ENCODE measurements at regions not wholly inside any gene's neighbourhood (a gene's known extent, or its start where the extent isn't known, plus 50 kb on each side); places are given as distances from the start of the nearest gene placed in this dataset.

- Histone ChIP-seq H3K27ac (no peak overlapping the region), H3K4me1 (peaks cover 0 to 22% (median 0%) of the 10 kb centered on the region in 3 donors), H3K27me3 (no peaks in the 10 kb centered on the region), H3K36me3 (no peaks in the 10 kb centered on the region), H3K9me3 (no peaks in the 10 kb centered on the region), H3K4me3 (no peak overlapping the region)
- no peak for TF ChIP-seq CTCF (IDR thresholded peaks at IDR 0.05)
- TF ChIP-seq EP300 (IDR thresholded peaks at IDR 0.05): no peak
- TF ChIP-seq POLR2A (IDR thresholded peaks at IDR 0.05): no peak
- TF ChIP-seq POLR2AphosphoS5 (IDR thresholded peaks at IDR 0.05): no peak
- no peak for ATAC-seq
- 93 to 100% methylated on average over 3 of the region's 3 CpGs for WGBS, 2 donors (ENCODE audit: low coverage in 1 of 2)
Observed at GRCh38 chr11:112652786-112653390, 308.3 kb upstream of the NCAM1 start.

- TF ChIP-seq POLR2A (IDR thresholded peaks at IDR 0.05) (no peak), EP300 (IDR thresholded peaks at IDR 0.05) (no peak), POLR2AphosphoS5 (IDR thresholded peaks at IDR 0.05) (no peak), CTCF (IDR thresholded peaks at IDR 0.05) (no peak)
- ATAC-seq: peak; percentile 82
- no peak overlapping the region for H3K27ac ChIP-seq
- H3K36me3 ChIP-seq: no peaks in the 10 kb centered on the region
- H3K4me1 ChIP-seq: peaks cover 0 to 22% (median 0%) of the 10 kb centered on the region in 3 donors
- WGBS, 2 donors (ENCODE audit: low coverage in 1 of 2): 0 to 5% methylated on average over 1 to 2 of the region's 2 CpGs
- H3K4me3 ChIP-seq: no peak overlapping the region
- no peaks in the 10 kb centered on the region for H3K9me3 ChIP-seq
- H3K27me3 ChIP-seq: no peaks in the 10 kb centered on the region
Observed at GRCh38 chr11:112655371-112655770, 305.8 kb upstream of the NCAM1 start.

GRCh38 chr11:112656772-112657428 is 304.3 kb upstream of the NCAM1 start:
- Histone ChIP-seq H3K36me3 (no peaks in the 10 kb centered on the region), H3K27me3 (no peaks in the 10 kb centered on the region), H3K4me3 (no peak overlapping the region), H3K27ac (no peak overlapping the region), H3K4me1 (peaks cover 0 to 15% (median 0%) of the 10 kb centered on the region in 3 donors), H3K9me3 (no peaks in the 10 kb centered on the region)
- no peak for ATAC-seq
- WGBS, 2 donors (ENCODE audit: low coverage in 1 of 2): 61 to 70% methylated on average over 4 to 6 of the region's 6 CpGs
- TF ChIP-seq CTCF (IDR thresholded peaks at IDR 0.05): no peak
- TF ChIP-seq EP300 (IDR thresholded peaks at IDR 0.05): no peak

GRCh38 chr11:112658431-112658878 is 302.8 kb upstream of the NCAM1 start:
- H3K36me3 ChIP-seq: no peaks in the 10 kb centered on the region
- H3K27me3 ChIP-seq: no peaks in the 10 kb centered on the region
- no peak for TF ChIP-seq CTCF (IDR thresholded peaks at IDR 0.05)
- no peaks in the 10 kb centered on the region for H3K9me3 ChIP-seq
- no peak for ATAC-seq
- H3K4me3 ChIP-seq: no peak overlapping the region
- 36 to 80% methylated on average over 1 of the region's 3 CpGs for WGBS, 2 donors (ENCODE audit: low coverage in 1 of 2)
- peaks cover 0 to 14% (median 0%) of the 10 kb centered on the region in 3 donors for H3K4me1 ChIP-seq
- no peak overlapping the region for H3K27ac ChIP-seq

- WGBS, 2 donors (ENCODE audit: low coverage in 1 of 2): 80 to 86% methylated on average over 1 of the region's 1 CpG
- Histone ChIP-seq H3K4me3 (no peak overlapping the region), H3K27ac (no peak overlapping the region), H3K36me3 (no peaks in the 10 kb centered on the region), H3K27me3 (no peaks in the 10 kb centered on the region), H3K4me1 (peaks cover 0 to under 1% (median 0%) of the 10 kb centered on the region in 3 donors), H3K9me3 (peaks cover 0 to 2% (median 0%) of the 10 kb centered on the region in 3 donors)
- TF ChIP-seq POLR2A (IDR thresholded peaks at IDR 0.05): no peak
- no peak for TF ChIP-seq EP300 (IDR thresholded peaks at IDR 0.05)
- no peak for TF ChIP-seq CTCF (IDR thresholded peaks at IDR 0.05)
- no peak for TF ChIP-seq POLR2AphosphoS5 (IDR thresholded peaks at IDR 0.05)
- ATAC-seq: no peak
Observed at GRCh38 chr11:112661146-112661545, 300.1 kb upstream of the NCAM1 start.
